ENCODE measurements at regions not wholly inside any gene's neighbourhood (a gene's known extent, or its start where the extent isn't known, plus 50 kb on each side); places are given as distances from the start of the nearest gene placed in this dataset.
"Not testable (repeated sequence)": the region's sequence is repeated elsewhere in the genome, so short reads cannot be mapped to it uniquely, and the experiment has no call there.

- Mint-ChIP-seq H3K27me3 (no peaks in the 10 kb centered on the region), H3K36me3 (no peaks in the 10 kb centered on the region), H3K9me3 (peaks cover 5% of the 10 kb centered on the region), H3K27ac (no peak overlapping the region), H3K4me1 (ENCODE audit: unreplicated experiment) (peaks cover 8% of the 10 kb centered on the region), H3K4me3 (no peak overlapping the region)
- TF ChIP-seq CTCF (conservative IDR thresholded peaks at IDR 0.05): no peak
- no peak for DNase-seq (ENCODE audit: extremely low spot score, unreplicated experiment)
Measured at GRCh38 chr9:87382900-87383299, 114.8 kb upstream of the DAPK1 start.

- no peaks in the 10 kb centered on the region for H3K36me3 Mint-ChIP-seq
- H3K4me3 Mint-ChIP-seq: no peak overlapping the region
- peaks cover 8% of the 10 kb centered on the region for H3K4me1 Mint-ChIP-seq (ENCODE audit: unreplicated experiment)
- no peak overlapping the region for H3K27ac Mint-ChIP-seq
- H3K27me3 Mint-ChIP-seq: no peaks in the 10 kb centered on the region
- peaks cover 5% of the 10 kb centered on the region for H3K9me3 Mint-ChIP-seq
- TF ChIP-seq CTCF (conservative IDR thresholded peaks at IDR 0.05): no peak
- no peak for DNase-seq (ENCODE audit: extremely low spot score, unreplicated experiment)
Measured at GRCh38 chr9:87383344-87384150, 114.1 kb upstream of the DAPK1 start.

- TF ChIP-seq CTCF (conservative IDR thresholded peaks at IDR 0.05): no peak
- Mint-ChIP-seq H3K4me3 (no peak overlapping the region), H3K9me3 (peaks cover 5% of the 10 kb centered on the region), H3K27ac (no peak overlapping the region), H3K36me3 (no peaks in the 10 kb centered on the region), H3K4me1 (ENCODE audit: unreplicated experiment) (peaks cover 9% of the 10 kb centered on the region), H3K27me3 (no peaks in the 10 kb centered on the region)
- DNase-seq (ENCODE audit: extremely low spot score, unreplicated experiment): no peak
Measured at GRCh38 chr9:87386490-87387025, 111.1 kb upstream of the DAPK1 start.

GRCh38 chr9:87387351-87388011 lies 110.2 kb upstream of the DAPK1 start:
- H3K27ac Mint-ChIP-seq: no peak overlapping the region

GRCh38 chr9:87388708-87389107 lies 109.0 kb upstream of the DAPK1 start:
- not testable (repeated sequence) for H3K4me3 Mint-ChIP-seq, H3K36me3 Mint-ChIP-seq, H3K27me3 Mint-ChIP-seq, H3K27ac Mint-ChIP-seq
- DNase-seq (ENCODE audit: extremely low spot score, unreplicated experiment): peak; percentile 10
- Mint-ChIP-seq H3K4me1 (ENCODE audit: unreplicated experiment) (peaks cover 14% of the 10 kb centered on the region), H3K9me3 (peaks cover 13% of the 10 kb centered on the region)

More at GRCh38 chr9:87387351-87388011, 110.2 kb upstream of the DAPK1 start:
- no peak for TF ChIP-seq CTCF (conservative IDR thresholded peaks at IDR 0.05)
- Mint-ChIP-seq H3K9me3 (peaks cover 5% of the 10 kb centered on the region), H3K4me1 (ENCODE audit: unreplicated experiment) (peaks cover 14% of the 10 kb centered on the region), H3K4me3 (no peak overlapping the region), H3K36me3 (no peaks in the 10 kb centered on the region), H3K27me3 (no peaks in the 10 kb centered on the region)
- DNase-seq (ENCODE audit: extremely low spot score, unreplicated experiment): peak; percentile 11

- no peak for TF ChIP-seq CTCF (conservative IDR thresholded peaks at IDR 0.05)
- Mint-ChIP-seq H3K4me3 (no peak overlapping the region), H3K27ac (no peak overlapping the region), H3K4me1 (ENCODE audit: unreplicated experiment) (peaks cover 10% of the 10 kb centered on the region), H3K9me3 (peaks cover 19% of the 10 kb centered on the region), H3K27me3 (peaks cover 4% of the 10 kb centered on the region), H3K36me3 (no peaks in the 10 kb centered on the region)
- DNase-seq (ENCODE audit: extremely low spot score, unreplicated experiment): no peak
Measured at GRCh38 chr9:87389936-87390335, 107.7 kb upstream of the DAPK1 start.
